GM23248 (cell line): ENCODE measurements at regions not wholly inside any gene's neighbourhood (a gene's known extent, or its start where the extent isn't known, plus 50 kb on each side); places are given as distances from the start of the nearest gene placed in this dataset.

Source experiments
- DNase-seq: peaks from one replicate; pipeline ENCODE4 v3.0.0-alpha.2; 2015
- H2AFZ ChIP-seq: fragments of 200-600 bp; sonication (generic); 2 replicates; pipeline ENCODE4 v1.6.1; 2016; ENCODE audit warnings: antibody characterized with exemption
- H3F3A ChIP-seq: fragments of 200-600 bp; sonication (generic); 2 replicates; pipeline ENCODE4 v1.6.1; 2016; ENCODE audit warnings: mild to moderate bottlenecking, antibody characterized with exemption, mixed run types; ENCODE audit not compliant: insufficient read depth
- H3K27ac ChIP-seq: fragments of 200-600 bp; sonication (generic); 2 replicates; pipeline ENCODE4 v1.5.1; 2016; ENCODE audit warnings: mild to moderate bottlenecking
- H3K27me3 ChIP-seq: fragments of 200-600 bp; sonication (generic); replicated peaks from 2 replicates; pipeline ENCODE4 v1.6.1; 2016; ENCODE audit warnings: mild to moderate bottlenecking; ENCODE audit not compliant: insufficient read depth
- H3K36me3 ChIP-seq: fragments of 200-600 bp; sonication (generic); 2 replicates; pipeline ENCODE4 v1.6.1; 2016; ENCODE audit warnings: low read depth, mild to moderate bottlenecking
- H3K4me1 ChIP-seq: fragments of 200-600 bp; sonication (generic); 2 replicates; pipeline ENCODE4 v1.6.1; 2016; ENCODE audit warnings: mild to moderate bottlenecking; ENCODE audit not compliant: insufficient read depth
- H3K4me2 ChIP-seq: fragments of 200-600 bp; sonication (generic); one replicate; pipeline ENCODE4 v1.6.1; 2016; ENCODE audit warnings: mild to moderate bottlenecking; ENCODE audit not compliant: unreplicated experiment
- H3K4me3 ChIP-seq: fragments of 200-600 bp; sonication (generic); 2 replicates; pipeline ENCODE4 v1.5.1; 2016; ENCODE audit warnings: mild to moderate bottlenecking
- H3K79me2 ChIP-seq: fragments of 200-600 bp; sonication (generic); 2 replicates; pipeline ENCODE4 v1.6.1; 2016; ENCODE audit warnings: mild to moderate bottlenecking; ENCODE audit not compliant: insufficient read depth
- H3K9ac ChIP-seq: fragments of 200-600 bp; sonication (generic); 2 replicates; pipeline ENCODE4 v1.6.1; 2016; ENCODE audit warnings: mild to moderate bottlenecking
- H3K9me2 ChIP-seq: fragments of 200-600 bp; sonication (generic); 2 replicates; pipeline ENCODE4 v1.6.1; 2016; ENCODE audit warnings: mixed run types, mild to moderate bottlenecking, moderate library complexity; ENCODE audit not compliant: insufficient read depth
- H3K9me3 ChIP-seq: fragments of 200-600 bp; sonication (generic); one replicate; pipeline ENCODE4 v1.6.1; 2017; ENCODE audit warnings: low read depth
- H4K20me1 ChIP-seq: fragments of 200-600 bp; sonication (generic); 2 replicates; pipeline ENCODE4 v1.6.0; 2016; ENCODE audit not compliant: insufficient read depth
- EZH2 ChIP-seq: fragments of 200-600 bp; sonication (generic); IDR thresholded peaks from 2 replicates; pipeline ENCODE4 v1.6.1; 2018; ENCODE audit warnings: antibody characterized with exemption, mild to moderate bottlenecking; ENCODE audit not compliant: insufficient read depth, poor library complexity, severe bottlenecking
- EZH2phosphoT487 ChIP-seq: fragments of 200-600 bp; sonication (generic); IDR thresholded peaks from 2 replicates; pipeline ENCODE4 v1.6.1; 2018; ENCODE audit warnings: antibody characterized with exemption, moderate library complexity, mild to moderate bottlenecking, low read depth; ENCODE audit not compliant: insufficient read depth
- WGBS, 2 experiments: methylation state at CpG; one replicate each; pipeline ENCODE4 v1.1.6; 2015 to 2017; ENCODE audit warnings: low lambda C conversion rate in 2 of 2, low coverage in 1 of 2; ENCODE audit errors: missing lambda C conversion rate in 2 of 2; 5-methylcytosine and 5-hydroxymethylcytosine counted together
- in situ Hi-C: fragments of 300-500 bp; cut with MboI; formaldehyde crosslinking; loops from 2 replicates; pipeline ENCODE4 v1.15.0; 2020

- no peak overlapping the region for H3K4me2 ChIP-seq
- H3K79me2 ChIP-seq, result no peaks in the 10 kb centered on the region
- TF ChIP-seq EZH2phosphoT487, result no peak
- no peak for TF ChIP-seq EZH2
- no peaks in the 10 kb centered on the region for H3K36me3 ChIP-seq
- H4K20me1 ChIP-seq, result no peaks in the 10 kb centered on the region
- H3K27me3 ChIP-seq, result peaks cover 3% of the 10 kb centered on the region
- no peaks in the 10 kb centered on the region for H3F3A ChIP-seq
- H3K4me1 ChIP-seq, result no peaks in the 10 kb centered on the region
- WGBS, 2 experiments, result 55 to 59% methylated on average over 9 of the region's 9 CpGs
- H3K4me3 ChIP-seq, result no peak overlapping the region
- H2AFZ ChIP-seq, result no peak overlapping the region
- in situ Hi-C loops, result no loop called here
- no peaks in the 10 kb centered on the region for H3K9me3 ChIP-seq
- no peak overlapping the region for H3K9ac ChIP-seq
- no peak for DNase-seq
- H3K9me2 ChIP-seq, result no peaks in the 10 kb centered on the region
- H3K27ac ChIP-seq, result no peak overlapping the region
Measured at GRCh38 chr3:194941956-194942511, 256.4 kb downstream of the FAM43A start.

- H3K4me3 ChIP-seq, result no peak overlapping the region
- no peak overlapping the region for H3K4me2 ChIP-seq
- no peaks in the 10 kb centered on the region for H3K9me2 ChIP-seq
- H3K4me1 ChIP-seq, result no peaks in the 10 kb centered on the region
- no peak overlapping the region for H3K27ac ChIP-seq
- no peaks in the 10 kb centered on the region for H4K20me1 ChIP-seq
- in situ Hi-C loops, result no loop called here
- no peaks in the 10 kb centered on the region for H3K36me3 ChIP-seq
- no peak for DNase-seq
- TF ChIP-seq EZH2phosphoT487, result no peak
- TF ChIP-seq EZH2, result no peak
- H3F3A ChIP-seq, result no peaks in the 10 kb centered on the region
- WGBS, 2 experiments, result 74 to 84% methylated on average over 11 of the region's 11 CpGs
- no peak overlapping the region for H3K9ac ChIP-seq
- H2AFZ ChIP-seq, result no peak overlapping the region
- H3K9me3 ChIP-seq, result no peaks in the 10 kb centered on the region
- H3K79me2 ChIP-seq, result no peaks in the 10 kb centered on the region
- peaks cover 3% of the 10 kb centered on the region for H3K27me3 ChIP-seq
Measured at GRCh38 chr3:194944526-194944925, 258.8 kb downstream of the FAM43A start.

- 67 to 87% methylated on average over 5 to 13 of the region's 13 CpGs for WGBS, 2 experiments
Measured at GRCh38 chr3:194945508-194945907, 259.8 kb downstream of the FAM43A start.

DNA sequence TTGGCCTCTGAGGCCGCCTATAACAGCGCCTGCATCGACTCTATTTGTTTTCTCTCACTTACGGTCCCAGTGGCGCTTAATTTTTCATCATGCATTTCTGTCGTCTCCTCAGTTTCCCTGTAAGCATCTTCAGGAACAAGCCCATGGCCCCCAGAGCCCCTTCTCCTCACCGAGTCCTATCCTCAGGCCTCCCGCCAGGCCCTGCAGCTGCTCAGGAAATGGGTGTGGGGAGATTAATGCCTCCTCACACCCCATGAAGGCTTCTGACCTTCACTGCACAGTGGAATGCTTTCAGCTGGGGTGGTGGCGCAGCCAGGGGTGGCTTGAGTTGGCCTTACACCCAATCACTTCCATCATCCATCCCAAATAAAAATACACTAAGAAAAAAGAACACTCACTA, 260.4 kb downstream of the FAM43A start:
- Histone ChIP-seq H3K9me2 (no peaks in the 10 kb centered on the region), H3K36me3 (no peaks in the 10 kb centered on the region), H3K27me3 (peaks cover 3% of the 10 kb centered on the region), H3K27ac (no peak overlapping the region), H3F3A (no peaks in the 10 kb centered on the region), H3K79me2 (no peaks in the 10 kb centered on the region), H2AFZ (no peak overlapping the region), H3K9me3 (no peaks in the 10 kb centered on the region), H3K4me2 (no peak overlapping the region), H4K20me1 (no peaks in the 10 kb centered on the region), H3K9ac (no peak overlapping the region), H3K4me1 (no peaks in the 10 kb centered on the region), H3K4me3 (no peak overlapping the region)
- in situ Hi-C loops, result no loop called here
- 83 to 86% methylated on average over 9 of the region's 9 CpGs for WGBS, 2 experiments
- TF ChIP-seq EZH2phosphoT487, result no peak
- no peak for TF ChIP-seq EZH2
- no peak for DNase-seq

More at GRCh38 chr3:194945508-194945907, 259.8 kb downstream of the FAM43A start:
- H3K9me2 ChIP-seq, result no peaks in the 10 kb centered on the region
- H3K27ac ChIP-seq, result no peak overlapping the region
- no peak for DNase-seq
- no peaks in the 10 kb centered on the region for H3K36me3 ChIP-seq
- H3K9me3 ChIP-seq, result no peaks in the 10 kb centered on the region
- no peak overlapping the region for H3K4me3 ChIP-seq
- H4K20me1 ChIP-seq, result no peaks in the 10 kb centered on the region
- H3F3A ChIP-seq, result no peaks in the 10 kb centered on the region
- no peak overlapping the region for H3K9ac ChIP-seq
- H3K79me2 ChIP-seq, result no peaks in the 10 kb centered on the region
- H2AFZ ChIP-seq, result no peak overlapping the region
- H3K4me1 ChIP-seq, result no peaks in the 10 kb centered on the region
- in situ Hi-C loops, result no loop called here
- no peak for TF ChIP-seq EZH2
- TF ChIP-seq EZH2phosphoT487, result no peak
- no peak overlapping the region for H3K4me2 ChIP-seq
- H3K27me3 ChIP-seq, result peaks cover 3% of the 10 kb centered on the region

GRCh38 chr3:194949592-194949991, 263.9 kb downstream of the FAM43A start:
- Histone ChIP-seq H3K9me3 (no peaks in the 10 kb centered on the region), H3F3A (no peaks in the 10 kb centered on the region), H3K27me3 (peaks cover 4% of the 10 kb centered on the region; the same call in 1 of the 2 replicates), H3K9ac (no peak overlapping the region), H3K4me3 (no peak overlapping the region), H2AFZ (no peak overlapping the region), H3K4me2 (no peak overlapping the region), H4K20me1 (no peaks in the 10 kb centered on the region), H3K4me1 (no peaks in the 10 kb centered on the region), H3K9me2 (no peaks in the 10 kb centered on the region), H3K27ac (no peak overlapping the region), H3K79me2 (no peaks in the 10 kb centered on the region), H3K36me3 (no peaks in the 10 kb centered on the region)
- 61 to 67% methylated on average over 3 of the region's 3 CpGs for WGBS, 2 experiments
- in situ Hi-C loops, result no loop called here
- no peak for TF ChIP-seq EZH2phosphoT487
- TF ChIP-seq EZH2, result no peak
- DNase-seq, result no peak
